ENCODE measurements at regions not wholly inside any gene's neighbourhood (a gene's known extent, or its start where the extent isn't known, plus 50 kb on each side); places are given as distances from the start of the nearest gene placed in this dataset.

- TF ChIP-seq SP1 (IDR thresholded peaks at IDR 0.05) (no peak), SP1 (CRISPR knock-in tag; IDR thresholded peaks at IDR 0.05) (no peak), SP2 (CRISPR knock-in tag; IDR thresholded peaks at IDR 0.05) (no peak), CTCF (CRISPR knock-in tag; IDR thresholded peaks at IDR 0.05) (no peak), ZSCAN5A (CRISPR knock-in tag; IDR thresholded peaks at IDR 0.05; ENCODE audit: borderline replicate concordance) (no peak), POGK (CRISPR knock-in tag; conservative IDR thresholded peaks at IDR 0.05) (no peak), ATF3 (CRISPR knock-in tag; IDR thresholded peaks at IDR 0.05) (no peak), POLR2AphosphoS5 (IDR thresholded peaks at IDR 0.05; ENCODE audit: low read depth, low read length) (no peak), FOXJ3 (CRISPR knock-in tag; IDR thresholded peaks at IDR 0.05; ENCODE audit: borderline replicate concordance) (no peak), ELF4 (CRISPR knock-in tag; IDR thresholded peaks at IDR 0.05; ENCODE audit: borderline replicate concordance) (no peak), KDM5B (CRISPR knock-in tag; IDR thresholded peaks at IDR 0.05; ENCODE audit: borderline replicate concordance) (no peak), AKAP8 (CRISPR knock-in tag; IDR thresholded peaks at IDR 0.05) (no peak), DPF2 (CRISPR knock-in tag; IDR thresholded peaks at IDR 0.05; ENCODE audit: borderline replicate concordance, low read depth) (no peak), MYC (CRISPR knock-in tag; IDR thresholded peaks at IDR 0.05; ENCODE audit: borderline replicate concordance) (no peak)
Measured at GRCh38 chr13:99045396-99045795, 67.5 kb upstream of the DOCK9 start.

Data from HepG2 (cell line).